SU-DHL-6 (cell line): ENCODE measurements at regions not wholly inside any gene's neighbourhood (a gene's known extent, or its start where the extent isn't known, plus 50 kb on each side); places are given as distances from the start of the nearest gene placed in this dataset.

Source experiments
- H2AFZ ChIP-seq: fragments of 200-600 bp; sonication (generic); 2 replicates; pipeline ENCODE4 v1.6.1; 2014; ENCODE audit warnings: low read depth, mild to moderate bottlenecking, moderate library complexity, mixed read lengths, antibody characterized with exemption, low read length; ENCODE audit not compliant: severe bottlenecking
- H3F3A ChIP-seq: fragments of 200-600 bp; shearing (Covaris generic); 2 replicates; pipeline ENCODE4 v1.6.0; 2016; ENCODE audit warnings: antibody characterized with exemption, mild to moderate bottlenecking; ENCODE audit not compliant: insufficient read depth
- H3K27ac ChIP-seq: fragments of 200-600 bp; sonication (generic); 2 replicates; pipeline ENCODE4 v1.5.1; 2016; ENCODE audit warnings: low read depth, mild to moderate bottlenecking, low read length, moderate library complexity, mixed read lengths
- H3K27me3 ChIP-seq: fragments of 200-600 bp; sonication (generic), shearing (Covaris generic); 2 replicates; pipeline ENCODE4 v1.6.0; 2014; ENCODE audit warnings: mild to moderate bottlenecking, low read length
- H3K36me3 ChIP-seq: fragments of 200-600 bp; sonication (generic); 2 replicates; pipeline ENCODE4 v1.6.1; 2014; ENCODE audit warnings: mild to moderate bottlenecking, low read length, mixed read lengths
- H3K4me2 ChIP-seq: fragments of 300-600, 200-600 bp; shearing (Covaris generic), sonication (generic); 2 replicates; pipeline ENCODE4 v1.6.0; 2014; ENCODE audit warnings: low read length, low read depth, mild to moderate bottlenecking; ENCODE audit not compliant: poor library complexity, severe bottlenecking
- H3K4me3 ChIP-seq: fragments of 200-600 bp; sonication (generic); 2 replicates; pipeline ENCODE4 v1.5.1; 2014; ENCODE audit warnings: antibody characterized with exemption, low read length, mild to moderate bottlenecking, mixed read lengths; ENCODE audit not compliant: insufficient read depth, poor library complexity, severe bottlenecking
- H3K79me2 ChIP-seq: fragments of 200-600 bp; sonication (generic); 2 replicates; pipeline ENCODE4 v1.6.1; 2014; ENCODE audit warnings: mild to moderate bottlenecking, low read length, moderate library complexity; ENCODE audit not compliant: insufficient read depth
- H3K9ac ChIP-seq: fragments of 200-600 bp; sonication (generic); 2 replicates; pipeline ENCODE4 v1.7.0; 2014; ENCODE audit warnings: mild to moderate bottlenecking, low read length
- H3K9me2 ChIP-seq: fragments of 200-600 bp; sonication (generic); replicated peaks from 2 replicates; pipeline ENCODE4 v1.6.1; 2014; ENCODE audit warnings: low read length; ENCODE audit not compliant: insufficient read depth
- H3K9me3 ChIP-seq: fragments of 200-600 bp; sonication (generic); 2 replicates; pipeline ENCODE4 v1.6.1; 2014; ENCODE audit warnings: low read length, mixed read lengths; ENCODE audit not compliant: insufficient read depth
- H4K20me1 ChIP-seq: fragments of 200-600 bp; sonication (generic); 2 replicates; pipeline ENCODE4 v1.6.1; 2014; ENCODE audit warnings: low read depth, mild to moderate bottlenecking, antibody characterized with exemption, low read length, moderate library complexity, mixed read lengths
- CTCF ChIP-seq: fragments of 200-600 bp; sonication (generic); IDR thresholded peaks from one replicate; pipeline ENCODE4 v1.5.1; 2017; ENCODE audit warnings: antibody characterized with exemption, mild to moderate bottlenecking, low read length, moderate library complexity; ENCODE audit not compliant: insufficient read depth, poor library complexity, severe bottlenecking
- EZH2phosphoT487 ChIP-seq: fragments of 200-600 bp; sonication (generic), shearing (Covaris generic); conservative IDR thresholded peaks from 2 replicates; pipeline ENCODE4 v1.6.1; 2018; ENCODE audit warnings: mild to moderate bottlenecking, antibody characterized with exemption, low read length, moderate library complexity, mixed read lengths

DNA sequence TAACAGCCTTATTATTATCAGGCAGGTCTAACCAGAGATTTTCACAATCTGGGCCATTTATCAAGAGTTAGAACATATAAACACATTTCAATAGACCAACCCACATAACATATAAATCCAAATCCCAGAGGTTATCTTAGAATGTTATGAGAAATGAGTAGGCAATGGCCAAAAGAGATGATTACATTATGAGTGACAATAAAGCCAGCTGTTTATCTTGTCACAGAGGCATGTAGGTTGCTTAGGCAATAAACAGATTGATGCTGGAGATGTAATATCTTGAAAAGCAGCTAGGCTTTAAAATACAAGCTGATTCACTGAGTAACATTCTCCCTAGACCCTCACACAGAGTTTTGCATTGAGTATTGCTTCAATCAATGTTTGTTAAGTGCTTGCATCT lies 148.5 kb upstream of the SESN3 start:
- no peak for TF ChIP-seq CTCF
- no peak for TF ChIP-seq EZH2phosphoT487
- Histone ChIP-seq H3F3A (no peaks in the 10 kb centered on the region), H2AFZ (no peak overlapping the region), H3K36me3 (no peaks in the 10 kb centered on the region), H3K27me3 (no peaks in the 10 kb centered on the region), H3K4me2 (no peak overlapping the region), H3K9ac (no peak overlapping the region), H3K9me2 (no peaks in the 10 kb centered on the region), H4K20me1 (no peaks in the 10 kb centered on the region), H3K4me3 (no peak overlapping the region), H3K9me3 (no peaks in the 10 kb centered on the region), H3K27ac (no peak overlapping the region), H3K79me2 (no peaks in the 10 kb centered on the region)

- H3F3A ChIP-seq, result no peaks in the 10 kb centered on the region
- H3K4me2 ChIP-seq, result no peak overlapping the region
- H2AFZ ChIP-seq, result no peak overlapping the region
- no peaks in the 10 kb centered on the region for H3K36me3 ChIP-seq
- no peak overlapping the region for H3K4me3 ChIP-seq
- TF ChIP-seq EZH2phosphoT487 (no peak), CTCF (no peak)
- no peak overlapping the region for H3K9ac ChIP-seq
- no peaks in the 10 kb centered on the region for H3K27me3 ChIP-seq
- H3K79me2 ChIP-seq, result no peaks in the 10 kb centered on the region
- H3K9me2 ChIP-seq, result no peaks in the 10 kb centered on the region
- no peaks in the 10 kb centered on the region for H4K20me1 ChIP-seq
- H3K9me3 ChIP-seq, result no peaks in the 10 kb centered on the region
- H3K27ac ChIP-seq, result no peak overlapping the region
Measured at GRCh38 chr11:95378789-95379188, 147.8 kb upstream of the SESN3 start.

- H3K4me3 ChIP-seq, result no peak overlapping the region
- H4K20me1 ChIP-seq, result no peaks in the 10 kb centered on the region
- H3K9me3 ChIP-seq, result no peaks in the 10 kb centered on the region
- H3K27ac ChIP-seq, result no peak overlapping the region
- H3K36me3 ChIP-seq, result no peaks in the 10 kb centered on the region
- no peaks in the 10 kb centered on the region for H3F3A ChIP-seq
- H3K9me2 ChIP-seq, result no peaks in the 10 kb centered on the region
- no peak overlapping the region for H3K4me2 ChIP-seq
- no peak overlapping the region for H2AFZ ChIP-seq
- no peaks in the 10 kb centered on the region for H3K27me3 ChIP-seq
- TF ChIP-seq EZH2phosphoT487 (no peak), CTCF (no peak)
- H3K9ac ChIP-seq, result no peak overlapping the region
- H3K79me2 ChIP-seq, result no peaks in the 10 kb centered on the region
Measured at GRCh38 chr11:95378111-95378510, 147.1 kb upstream of the SESN3 start.

GRCh38 chr11:95375886-95376285 lies 144.9 kb upstream of the SESN3 start:
- Histone ChIP-seq H3K27ac (no peak overlapping the region), H4K20me1 (no peaks in the 10 kb centered on the region), H3K9me2 (no peaks in the 10 kb centered on the region), H3K36me3 (no peaks in the 10 kb centered on the region), H3F3A (no peaks in the 10 kb centered on the region), H3K4me3 (no peak overlapping the region), H3K9ac (no peak overlapping the region), H2AFZ (no peak overlapping the region), H3K4me2 (no peak overlapping the region), H3K79me2 (no peaks in the 10 kb centered on the region), H3K27me3 (no peaks in the 10 kb centered on the region), H3K9me3 (no peaks in the 10 kb centered on the region)
- TF ChIP-seq EZH2phosphoT487 (no peak), CTCF (no peak)
